Tibial nerve (tissue), 4 donors: ENCODE measurements at regions not wholly inside any gene's neighbourhood (a gene's known extent, or its start where the extent isn't known, plus 50 kb on each side); places are given as distances from the start of the nearest gene placed in this dataset.

Source experiments
- DNase-seq, 2 donors: peaks; one replicate each; pipeline ENCODE4 v3.0.0-alpha.2; 2019; ENCODE audit warnings: low spot score in 2 of 2
- H3K27ac ChIP-seq, 4 donors: fragments of 200-600 bp; sonication (generic) in 3 of 4; one replicate each; pipeline ENCODE4 v1.5.1; 2017 to 2019; ENCODE audit warnings: mild to moderate bottlenecking in 1 of 4
- H3K27me3 ChIP-seq, 2 donors: fragments of 200-600 bp; sonication (generic) in 1 of 2; one replicate each; pipeline versions ENCODE4 v1.5.1 to v1.6.0; 2017 to 2019
- H3K36me3 ChIP-seq, 3 donors: fragments of 200-600 bp; sonication (generic); one replicate each; pipeline ENCODE4 v1.5.1; 2018 to 2019
- H3K4me1 ChIP-seq, 4 donors: fragments of 200-600 bp; sonication (generic) in 3 of 4; one replicate each; pipeline ENCODE4 v1.5.1; 2017 to 2019
- H3K4me3 ChIP-seq, 4 donors: fragments of 200-600 bp; sonication (generic) in 3 of 4; one replicate each; pipeline ENCODE4 v1.5.1; 2017 to 2019; ENCODE audit warnings: mild to moderate bottlenecking in 1 of 4, moderate library complexity in 1 of 4
- H3K9me3 ChIP-seq, 4 donors: fragments of 200-600 bp; sonication (generic) in 3 of 4; one replicate each; pipeline ENCODE4 v1.5.1; 2017 to 2019
- CTCF ChIP-seq, 5 experiments: fragments of 200-600 bp in 3 of 5; fragments of 450-650 bp in 2 of 5; sonication (generic) in 3 of 5; IDR thresholded peaks; one replicate each; pipeline ENCODE4 v1.5.1; 2016 to 2019; ENCODE audit warnings: antibody characterized with exemption in 5 of 5, mild to moderate bottlenecking in 3 of 5, moderate library complexity in 2 of 5
- EP300 ChIP-seq, 2 donors: sonication (generic); formaldehyde crosslinking; IDR thresholded peaks; one replicate each; pipeline ENCODE4 v1.6.1; 2017; ENCODE audit warnings: antibody characterized with exemption in 2 of 2, mild to moderate bottlenecking in 1 of 2
- POLR2A ChIP-seq, 2 donors: fragments of 450-650 bp; IDR thresholded peaks; one replicate each; pipeline ENCODE4 v1.6.1; 2017; ENCODE audit warnings: antibody characterized with exemption in 2 of 2, mild to moderate bottlenecking in 2 of 2, moderate library complexity in 2 of 2
- WGBS, 2 donors: methylation state at CpG; one replicate each; pipeline ENCODE4 v1.1.5; 2018; 5-methylcytosine and 5-hydroxymethylcytosine counted together

- Histone ChIP-seq H3K27me3 (no peaks in the 10 kb centered on the region), H3K4me1 (peaks cover 0 to 10% (median 2%) of the 10 kb centered on the region in 4 donors), H3K27ac (no peak overlapping the region), H3K9me3 (no peaks in the 10 kb centered on the region), H3K36me3 (no peaks in the 10 kb centered on the region), H3K4me3 (no peak overlapping the region)
- DNase-seq: no peak
- TF ChIP-seq EP300 (IDR thresholded peaks at IDR 0.05): no peak
- no peak for TF ChIP-seq POLR2A (IDR thresholded peaks at IDR 0.05)
- no peak for TF ChIP-seq CTCF (IDR thresholded peaks at IDR 0.05)
- WGBS, 2 donors: 100% methylated on average over 1 of the region's 1 CpG
Measured at GRCh38 chr7:52959336-52959735, 76.1 kb upstream of the POM121L12 start.

GRCh38 chr7:52958621-52959140, 76.8 kb upstream of the POM121L12 start:
- no peak overlapping the region for H3K27ac ChIP-seq
- no peak for TF ChIP-seq CTCF (IDR thresholded peaks at IDR 0.05)
- no peak for TF ChIP-seq EP300 (IDR thresholded peaks at IDR 0.05)
- TF ChIP-seq POLR2A (IDR thresholded peaks at IDR 0.05): no peak
- H3K4me1 ChIP-seq: peaks cover 0 to 10% (median 2%) of the 10 kb centered on the region in 4 donors
- H3K4me3 ChIP-seq: no peak overlapping the region
- DNase-seq: no peak
- H3K27me3 ChIP-seq: no peaks in the 10 kb centered on the region
- WGBS, 2 donors: 69 to 73% methylated on average over 4 of the region's 4 CpGs
- H3K9me3 ChIP-seq: no peaks in the 10 kb centered on the region
- H3K36me3 ChIP-seq: no peaks in the 10 kb centered on the region

GRCh38 chr7:52956379-52956915, 79.0 kb upstream of the POM121L12 start:
- H3K27ac ChIP-seq: no peak overlapping the region
- H3K36me3 ChIP-seq: no peaks in the 10 kb centered on the region
- no peaks in the 10 kb centered on the region for H3K27me3 ChIP-seq
- TF ChIP-seq CTCF (IDR thresholded peaks at IDR 0.05): no peak
- no peak for TF ChIP-seq POLR2A (IDR thresholded peaks at IDR 0.05)
- no peak for TF ChIP-seq EP300 (IDR thresholded peaks at IDR 0.05)
- H3K4me3 ChIP-seq: no peak overlapping the region
- 34 to 47% methylated on average over 10 of the region's 10 CpGs for WGBS, 2 donors
- H3K4me1 ChIP-seq: peaks cover 0 to 4% (median 0%) of the 10 kb centered on the region in 4 donors
- no peaks in the 10 kb centered on the region for H3K9me3 ChIP-seq
- DNase-seq: no peak

GRCh38 chr7:52955522-52955921, 79.9 kb upstream of the POM121L12 start:
- H3K9me3 ChIP-seq: no peaks in the 10 kb centered on the region
- 85 to 86% methylated on average over 2 of the region's 2 CpGs for WGBS, 2 donors
- peaks cover 0 to 4% (median 0%) of the 10 kb centered on the region in 4 donors for H3K4me1 ChIP-seq
- no peak for DNase-seq
- TF ChIP-seq POLR2A (IDR thresholded peaks at IDR 0.05) (no peak), EP300 (IDR thresholded peaks at IDR 0.05) (no peak), CTCF (IDR thresholded peaks at IDR 0.05) (no peak)
- H3K27me3 ChIP-seq: no peaks in the 10 kb centered on the region
- no peak overlapping the region for H3K27ac ChIP-seq
- H3K4me3 ChIP-seq: no peak overlapping the region
- no peaks in the 10 kb centered on the region for H3K36me3 ChIP-seq

GRCh38 chr7:52944921-52945320, 90.5 kb upstream of the POM121L12 start:
- WGBS, 2 donors: 77 to 89% methylated on average over 2 of the region's 2 CpGs
- DNase-seq: no peak
- H3K4me1 ChIP-seq: no peaks in the 10 kb centered on the region
- no peak for TF ChIP-seq CTCF (IDR thresholded peaks at IDR 0.05)
- TF ChIP-seq EP300 (IDR thresholded peaks at IDR 0.05): no peak
- no peak for TF ChIP-seq POLR2A (IDR thresholded peaks at IDR 0.05)
- H3K27ac ChIP-seq: no peak overlapping the region
- H3K27me3 ChIP-seq: no peaks in the 10 kb centered on the region
- H3K4me3 ChIP-seq: no peak overlapping the region
- no peaks in the 10 kb centered on the region for H3K9me3 ChIP-seq
- no peaks in the 10 kb centered on the region for H3K36me3 ChIP-seq
